Activated CD4-positive, alpha-beta memory T cell treated with anti-CD3 and anti-CD28 coated beads for 36 hours (primary cell): ENCODE measurements at regions not wholly inside any gene's neighbourhood (a gene's known extent, or its start where the extent isn't known, plus 50 kb on each side); places are given as distances from the start of the nearest gene placed in this dataset.
"Not testable (repeated sequence)": the region's sequence is repeated elsewhere in the genome, so short reads cannot be mapped to it uniquely, and the experiment has no call there.

Experiments
- CTCF ChIA-PET: fragments of 350-600 bp; sonication (Branson Sonifier 250); formaldehyde crosslinking; loops from one replicate; lab custom pipeline; 2021; ENCODE audit warnings: antibody characterized with exemption, inconsistent platforms; lab: Charles Lee
- POLR2A ChIA-PET: fragments of 350-600 bp; sonication (Branson Sonifier 250); formaldehyde crosslinking; loops from one replicate; lab custom pipeline; 2021; ENCODE audit warnings: antibody characterized with exemption; lab: Charles Lee
- DNase-seq: peaks from one replicate; pipeline ENCODE4 v3.0.0-alpha.2; 2020
- H3K27ac Mint-ChIP-seq: one replicate; pipeline ENCODE4 v1.8.0; 2021; ENCODE audit warnings: mixed read lengths
- H3K27me3 Mint-ChIP-seq: one replicate; pipeline ENCODE4 v1.8.0; 2021; ENCODE audit warnings: mixed read lengths
- H3K36me3 Mint-ChIP-seq: one replicate; pipeline ENCODE4 v1.8.0; 2021; ENCODE audit warnings: mixed read lengths
- H3K4me1 Mint-ChIP-seq: one replicate; pipeline ENCODE4 v1.8.0; 2021; ENCODE audit warnings: low read depth, mixed read lengths
- H3K4me3 Mint-ChIP-seq: one replicate; pipeline ENCODE4 v1.8.0; 2021; ENCODE audit warnings: mild to moderate bottlenecking, mixed read lengths
- H3K9me3 Mint-ChIP-seq: one replicate; pipeline ENCODE4 v1.8.0; 2021; ENCODE audit warnings: mixed read lengths
- intact Hi-C: fragments of 100-400 bp; cut with micrococcal nuclease; formaldehyde crosslinking; loops from one replicate; pipeline ENCODE4 v1.15.1; 2023

- H3K4me3 Mint-ChIP-seq, result no peak overlapping the region
- H3K27ac Mint-ChIP-seq, result no peak overlapping the region
- no peak for DNase-seq
- intact Hi-C loops, result no loop called here
- POLR2A ChIA-PET, result no interaction called here
- H3K4me1 Mint-ChIP-seq, result no peaks in the 10 kb centered on the region
- CTCF ChIA-PET, result no interaction called here
- H3K27me3 Mint-ChIP-seq, result no peaks in the 10 kb centered on the region
- peaks cover 23% of the 10 kb centered on the region for H3K9me3 Mint-ChIP-seq
- no peaks in the 10 kb centered on the region for H3K36me3 Mint-ChIP-seq
Measured at GRCh38 chr10:108346066-108346465, 1181.6 kb upstream of the SORCS1 start.

DNA sequence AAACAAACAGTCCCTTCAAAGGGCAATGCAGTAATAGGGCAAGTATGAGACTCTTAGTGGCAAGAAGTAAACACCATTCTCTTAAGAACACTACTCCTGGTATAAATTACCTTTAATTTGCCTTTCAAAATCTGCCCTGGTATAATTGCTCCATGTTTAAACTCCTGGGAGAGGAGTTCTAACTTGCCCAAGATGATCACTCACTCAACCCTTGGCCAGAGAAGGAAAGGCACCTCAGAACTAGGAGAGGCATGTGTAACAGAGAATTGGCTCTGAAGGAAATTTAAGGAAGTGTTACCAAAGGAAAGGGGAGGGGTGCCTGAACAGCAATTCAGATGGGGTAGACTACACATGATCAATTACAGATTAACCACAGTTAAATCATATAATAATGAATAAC, 1173.6 kb upstream of the SORCS1 start:
- no peaks in the 10 kb centered on the region for H3K36me3 Mint-ChIP-seq
- no peak for DNase-seq
- no peak overlapping the region for H3K27ac Mint-ChIP-seq
- no peaks in the 10 kb centered on the region for H3K27me3 Mint-ChIP-seq
- ChIA-PET POLR2A (no interaction called here), CTCF (no interaction called here)
- intact Hi-C loops, result no loop called here
- no peaks in the 10 kb centered on the region for H3K4me1 Mint-ChIP-seq
- no peak overlapping the region for H3K4me3 Mint-ChIP-seq
- peaks cover 20% of the 10 kb centered on the region for H3K9me3 Mint-ChIP-seq

DNA sequence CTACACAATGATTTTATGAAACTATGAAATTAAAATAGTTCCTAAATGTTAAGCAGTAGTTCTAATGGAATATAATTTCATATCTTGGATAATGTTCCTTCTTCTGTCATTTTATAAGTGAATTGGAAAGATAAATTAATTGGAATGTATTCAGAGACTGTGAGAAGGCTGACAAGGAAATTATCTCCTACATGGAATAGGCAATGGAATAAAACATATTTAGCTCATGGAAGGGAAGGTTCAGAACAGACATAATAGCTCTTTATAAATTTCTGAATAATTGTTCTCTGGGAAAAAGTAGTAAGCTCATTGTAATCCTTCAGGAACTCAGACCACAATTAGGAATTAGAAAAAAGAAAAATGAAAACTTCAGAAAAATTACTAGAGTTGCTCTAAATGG, 1172.3 kb upstream of the SORCS1 start:
- Mint-ChIP-seq H3K27ac (no peak overlapping the region), H3K36me3 (no peaks in the 10 kb centered on the region), H3K4me1 (no peaks in the 10 kb centered on the region), H3K4me3 (no peak overlapping the region), H3K27me3 (no peaks in the 10 kb centered on the region), H3K9me3 (peaks cover 24% of the 10 kb centered on the region)
- CTCF ChIA-PET, result no interaction called here
- DNase-seq, result no peak
- intact Hi-C loops, result no loop called here
- POLR2A ChIA-PET, result no interaction called here

- DNase-seq, result no peak
- no peaks in the 10 kb centered on the region for H3K4me1 Mint-ChIP-seq
- intact Hi-C loops, result no loop called here
- H3K4me3 Mint-ChIP-seq, result no peak overlapping the region
- H3K27me3 Mint-ChIP-seq, result no peaks in the 10 kb centered on the region
- no peak overlapping the region for H3K27ac Mint-ChIP-seq
- ChIA-PET CTCF (no interaction called here), POLR2A (no interaction called here)
- H3K9me3 Mint-ChIP-seq, result peaks cover 8% of the 10 kb centered on the region
- H3K36me3 Mint-ChIP-seq, result no peaks in the 10 kb centered on the region
Measured at GRCh38 chr10:108327706-108328105, 1163.2 kb upstream of the SORCS1 start.

- no peaks in the 10 kb centered on the region for H3K36me3 Mint-ChIP-seq
- no peaks in the 10 kb centered on the region for H3K4me1 Mint-ChIP-seq
- H3K4me3 Mint-ChIP-seq, result no peak overlapping the region
- ChIA-PET CTCF (no interaction called here), POLR2A (no interaction called here)
- H3K9me3 Mint-ChIP-seq, result peaks cover 7% of the 10 kb centered on the region
- no peaks in the 10 kb centered on the region for H3K27me3 Mint-ChIP-seq
- no peak overlapping the region for H3K27ac Mint-ChIP-seq
- no peak for DNase-seq
- intact Hi-C loops, result no loop called here
Measured at GRCh38 chr10:108323274-108323798, 1158.8 kb upstream of the SORCS1 start.

GRCh38 chr10:108319434-108320222, 1155.1 kb upstream of the SORCS1 start:
- H3K27me3 Mint-ChIP-seq, result no peaks in the 10 kb centered on the region
- H3K27ac Mint-ChIP-seq, result no peak overlapping the region
- intact Hi-C loops, result no loop called here
- H3K36me3 Mint-ChIP-seq, result no peaks in the 10 kb centered on the region
- POLR2A ChIA-PET, result no interaction called here
- no peaks in the 10 kb centered on the region for H3K4me1 Mint-ChIP-seq
- H3K4me3 Mint-ChIP-seq, result no peak overlapping the region
- CTCF ChIA-PET, result no interaction called here
- no peak for DNase-seq
- H3K9me3 Mint-ChIP-seq, result peaks cover 7% of the 10 kb centered on the region

DNA sequence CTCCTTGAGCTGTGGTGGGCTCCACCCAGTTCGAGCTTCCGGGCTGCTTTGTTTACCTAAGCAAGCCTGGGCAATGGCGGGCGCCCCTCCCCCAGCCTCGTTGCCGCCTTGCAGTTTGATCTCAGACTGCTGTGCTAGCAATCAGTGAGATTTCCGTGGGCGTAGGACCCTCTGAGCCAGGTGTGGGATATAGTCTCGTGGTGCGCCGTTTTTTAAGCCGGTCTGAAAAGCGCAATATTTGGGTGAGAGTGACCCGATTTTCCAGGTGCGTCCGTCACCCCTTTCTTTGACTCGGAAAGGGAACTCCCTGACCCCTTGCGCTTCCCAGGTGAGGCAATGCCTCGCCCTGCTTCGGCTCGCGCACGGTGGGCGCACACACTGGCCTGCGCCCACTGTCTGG, 1151.1 kb upstream of the SORCS1 start:
- H3K27me3 Mint-ChIP-seq, result not testable (repeated sequence)

DNA sequence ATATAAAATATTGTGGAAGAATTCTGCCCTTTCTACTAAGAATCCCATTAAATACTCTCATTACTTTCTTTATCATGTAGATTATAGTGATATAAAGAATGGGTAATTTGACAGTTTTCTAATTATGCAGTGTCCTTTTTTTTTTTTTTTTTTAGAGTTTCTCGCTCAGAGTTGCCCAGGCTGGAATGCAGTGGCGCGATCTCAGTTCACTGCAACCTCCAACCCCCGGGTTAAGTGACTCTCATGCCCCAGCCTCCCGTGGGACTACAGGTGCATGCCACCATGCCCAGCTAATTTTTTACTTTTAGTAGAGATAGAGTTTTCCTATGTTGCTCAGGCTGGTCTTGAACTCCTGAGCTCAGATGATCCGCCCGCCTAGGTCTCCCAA, 1143.4 kb upstream of the SORCS1 start:
- DNase-seq, result no peak
- no peaks in the 10 kb centered on the region for H3K27me3 Mint-ChIP-seq
- ChIA-PET CTCF (no interaction called here), POLR2A (no interaction called here)
- no peaks in the 10 kb centered on the region for H3K36me3 Mint-ChIP-seq
- H3K4me3 Mint-ChIP-seq, result no peak overlapping the region
- H3K9me3 Mint-ChIP-seq, result peaks cover 16% of the 10 kb centered on the region
- H3K27ac Mint-ChIP-seq, result no peak overlapping the region
- no peaks in the 10 kb centered on the region for H3K4me1 Mint-ChIP-seq
- intact Hi-C loops, result no loop called here

More for the DNA sequence above, 1151.1 kb upstream of the SORCS1 start:
- CTCF ChIA-PET, H3K36me3 Mint-ChIP-seq, POLR2A ChIA-PET, DNase-seq, H3K4me1 Mint-ChIP-seq, H3K27ac Mint-ChIP-seq, H3K9me3 Mint-ChIP-seq, intact Hi-C loops, H3K4me3 Mint-ChIP-seq: not testable (repeated sequence)

GRCh38 chr10:108307250-108307924, 1142.9 kb upstream of the SORCS1 start:
- H3K27ac Mint-ChIP-seq, result no peak overlapping the region
- no peaks in the 10 kb centered on the region for H3K4me1 Mint-ChIP-seq
- H3K4me3 Mint-ChIP-seq, result no peak overlapping the region
- H3K27me3 Mint-ChIP-seq, result no peaks in the 10 kb centered on the region
- CTCF ChIA-PET, result no interaction called here
- peaks cover 16% of the 10 kb centered on the region for H3K9me3 Mint-ChIP-seq
- no peak for DNase-seq
- intact Hi-C loops, result no loop called here
- POLR2A ChIA-PET, result no interaction called here
- H3K36me3 Mint-ChIP-seq, result no peaks in the 10 kb centered on the region

GRCh38 chr10:108303149-108303548, 1138.6 kb upstream of the SORCS1 start:
- Mint-ChIP-seq H3K4me1 (no peaks in the 10 kb centered on the region), H3K9me3 (peaks cover 19% of the 10 kb centered on the region), H3K27ac (no peak overlapping the region), H3K4me3 (no peak overlapping the region), H3K27me3 (no peaks in the 10 kb centered on the region), H3K36me3 (no peaks in the 10 kb centered on the region)
- DNase-seq, result no peak
- intact Hi-C loops, result no loop called here
- ChIA-PET CTCF (no interaction called here), POLR2A (no interaction called here)

DNA sequence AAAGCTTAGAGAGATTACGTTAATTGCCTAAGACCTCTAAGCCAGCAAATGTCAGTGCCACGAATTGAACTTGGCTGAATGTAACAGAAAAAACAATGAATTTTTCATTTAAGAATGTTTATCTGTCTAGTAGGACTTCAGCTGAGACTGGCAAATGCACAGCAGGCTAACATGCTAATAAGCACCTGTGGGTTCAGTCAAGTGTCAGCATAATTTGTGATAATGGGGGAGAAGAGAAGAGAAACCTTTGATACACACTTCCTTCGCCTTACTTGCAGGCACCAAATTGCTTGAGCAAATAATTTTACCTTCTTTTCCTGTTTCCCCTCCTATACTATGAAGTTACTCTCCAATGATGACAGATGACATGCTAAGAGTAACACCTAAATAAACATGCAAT, 1136.5 kb upstream of the SORCS1 start:
- H3K36me3 Mint-ChIP-seq, result no peaks in the 10 kb centered on the region
- ChIA-PET POLR2A (no interaction called here), CTCF (no interaction called here)
- no peaks in the 10 kb centered on the region for H3K4me1 Mint-ChIP-seq
- no peak overlapping the region for H3K27ac Mint-ChIP-seq
- DNase-seq, result no peak
- H3K4me3 Mint-ChIP-seq, result no peak overlapping the region
- intact Hi-C loops, result no loop called here
- H3K9me3 Mint-ChIP-seq, result peaks cover 15% of the 10 kb centered on the region
- no peaks in the 10 kb centered on the region for H3K27me3 Mint-ChIP-seq

- intact Hi-C loops, result no loop called here
- H3K4me3 Mint-ChIP-seq, result no peak overlapping the region
- H3K36me3 Mint-ChIP-seq, result no peaks in the 10 kb centered on the region
- H3K9me3 Mint-ChIP-seq, result peaks cover 12% of the 10 kb centered on the region
- H3K27ac Mint-ChIP-seq, result no peak overlapping the region
- H3K27me3 Mint-ChIP-seq, result no peaks in the 10 kb centered on the region
- DNase-seq, result no peak
- H3K4me1 Mint-ChIP-seq, result no peaks in the 10 kb centered on the region
- POLR2A ChIA-PET, result no interaction called here
- CTCF ChIA-PET, result no interaction called here
Measured at GRCh38 chr10:108290823-108291222, 1126.3 kb upstream of the SORCS1 start.
